SK-N-SH (cell line): ENCODE measurements at regions not wholly inside any gene's neighbourhood (a gene's known extent, or its start where the extent isn't known, plus 50 kb on each side); places are given as distances from the start of the nearest gene placed in this dataset.

Source experiments
- CTCF ChIA-PET: fragments of 300-600, 350-600 bp; formaldehyde crosslinking; extraction: SDS; loops from one replicate; lab custom pipeline; 2021; lab: Yijun Ruan, JAX
- POLR2A ChIA-PET: fragments of 350-600 bp; sonication (Branson Sonifier 250); formaldehyde crosslinking; extraction: SDS; loops from one replicate; lab custom pipeline; 2020; ENCODE audit warnings: antibody characterized with exemption, inconsistent platforms; lab: Yijun Ruan, JAX
- DNase-seq: peaks from one replicate; pipeline ENCODE4 v3.0.0; 2012
- H2AFZ ChIP-seq: fragments of 200-600 bp; sonication (generic); 2 replicates; pipeline ENCODE4 v1.8.1; 2016; ENCODE audit warnings: antibody characterized with exemption, mild to moderate bottlenecking, low read depth
- H3F3A ChIP-seq: fragments of 200-600 bp; sonication (generic); replicated peaks from 2 replicates; pipeline ENCODE3; 2016; ENCODE audit warnings: antibody characterized with exemption, mild to moderate bottlenecking; ENCODE audit not compliant: insufficient read depth
- H3K27ac ChIP-seq, 2 experiments: fragments of 200-500 bp in 1 of 2; fragments of 200-600 bp in 1 of 2; sonication (Bioruptor generic) in 1 of 2; sonication (generic), shearing (Covaris generic) in 1 of 2; 2 replicates each; pipeline versions ENCODE4 v1.5.1 to v1.6.1; 2014 to 2016; ENCODE audit warnings: low read depth in 2 of 2, inconsistent platforms in 1 of 2, low read length in 1 of 2, mild to moderate bottlenecking in 1 of 2, mixed read lengths in 1 of 2
- H3K27me3 ChIP-seq: fragments of 200-600 bp; sonication (generic), shearing (Covaris generic); 2 replicates; pipeline ENCODE4 v1.6.1; 2016; ENCODE audit warnings: mixed run types; ENCODE audit not compliant: insufficient read depth
- H3K36me3 ChIP-seq, 2 experiments: fragments of 200-500 bp in 1 of 2; fragments of 200-600 bp in 1 of 2; sonication (Bioruptor generic) in 1 of 2; sonication (generic) in 1 of 2; replicated peaks in 1 of 2; 2 replicates each; pipeline versions ENCODE3 to v1.5.1; 2014 to 2016; ENCODE audit warnings: low read length in 1 of 2, mild to moderate bottlenecking in 1 of 2; ENCODE audit not compliant: insufficient read depth in 2 of 2, control insufficient read depth in 1 of 2
- H3K4me1 ChIP-seq, 2 experiments: fragments of 200-500 bp in 1 of 2; fragments of 200-600 bp in 1 of 2; sonication (Bioruptor generic) in 1 of 2; sonication (generic), shearing (Covaris generic) in 1 of 2; 2 replicates each; pipeline versions ENCODE4 v1.5.1 to v1.6.1; 2014 to 2016; ENCODE audit warnings: low read depth in 1 of 2, low read length in 1 of 2, mixed run types in 1 of 2; ENCODE audit not compliant: insufficient read depth in 2 of 2, control insufficient read depth in 1 of 2
- H3K4me2 ChIP-seq: fragments of 200-600 bp; sonication (generic), shearing (Covaris generic); 2 replicates; pipeline ENCODE4 v1.6.1; 2017; ENCODE audit warnings: mixed run types
- H3K4me3 ChIP-seq, 2 experiments: fragments of 200-500 bp in 1 of 2; fragments of 200-600 bp in 1 of 2; sonication (Bioruptor generic) in 1 of 2; sonication (generic), shearing (Covaris generic) in 1 of 2; 2 replicates each; pipeline versions ENCODE4 v1.5.1 to v1.8.1; 2014 to 2016; ENCODE audit warnings: low read depth in 2 of 2, inconsistent platforms in 1 of 2, low read length in 1 of 2, mild to moderate bottlenecking in 1 of 2, mixed read lengths in 1 of 2, moderate library complexity in 1 of 2
- H3K79me2 ChIP-seq: fragments of 200-600 bp; sonication (generic); 2 replicates; pipeline ENCODE4 v1.8.1; 2017; ENCODE audit warnings: mild to moderate bottlenecking; ENCODE audit not compliant: insufficient read depth
- H3K9ac ChIP-seq: fragments of 200-600 bp; sonication (generic); 2 replicates; pipeline ENCODE4 v1.6.1; 2017; ENCODE audit warnings: mixed run types
- H3K9me2 ChIP-seq: fragments of 200-600 bp; sonication (generic); 2 replicates; pipeline ENCODE4 v1.6.1; 2017; ENCODE audit warnings: mixed run types
- H3K9me3 ChIP-seq: fragments of 200-600 bp; sonication (generic); 2 replicates; pipeline ENCODE4 v1.6.1; 2017; ENCODE audit warnings: mixed run types, mild to moderate bottlenecking, moderate library complexity
- H4K20me1 ChIP-seq: fragments of 200-600 bp; sonication (generic); 2 replicates; pipeline ENCODE4 v1.6.1; 2017; ENCODE audit warnings: mild to moderate bottlenecking, mixed run types; ENCODE audit not compliant: insufficient read depth
- CHD2 ChIP-seq: fragments of 150-350 bp; IDR thresholded peaks from 2 replicates; pipeline ENCODE4 v1.6.1; 2018; ENCODE audit warnings: low read length; ENCODE audit not compliant: partially characterized antibody
- ELF1 ChIP-seq: IDR thresholded peaks from 2 replicates; pipeline ENCODE4 v1.4.0; 2012
- EP300 ChIP-seq, 2 experiments: IDR thresholded peaks; 2 replicates each; pipeline versions ENCODE4 v1.4.0 to v1.6.1; 2012; ENCODE audit warnings: borderline replicate concordance in 1 of 2, low read depth in 1 of 2, low read length in 1 of 2
- FOXJ3 ChIP-seq: sonication (generic); formaldehyde crosslinking; IDR thresholded peaks from 2 replicates; pipeline ENCODE4 v1.5.1; 2020; ENCODE audit warnings: mild to moderate bottlenecking, missing genetic modification reagents
- FOXM1 ChIP-seq: IDR thresholded peaks from 2 replicates; pipeline ENCODE4 v1.4.0; 2012; ENCODE audit warnings: low read depth, mild to moderate bottlenecking
- GABPA ChIP-seq: IDR thresholded peaks from 2 replicates; pipeline ENCODE4 v1.4.0; 2012; ENCODE audit warnings: low read depth, mild to moderate bottlenecking
- GATA2 ChIP-seq: sonication (generic); formaldehyde crosslinking; IDR thresholded peaks from 2 replicates; pipeline ENCODE4 v1.5.0; 2020; ENCODE audit warnings: mild to moderate bottlenecking, missing genetic modification reagents
- IRF3 ChIP-seq: fragments of 150-350 bp; IDR thresholded peaks from 2 replicates; pipeline ENCODE4 v1.6.1; 2016; ENCODE audit warnings: mild to moderate bottlenecking, low read depth, low read length
- JUND ChIP-seq: IDR thresholded peaks from 2 replicates; pipeline ENCODE4 v1.4.0; 2012
- MAX ChIP-seq: IDR thresholded peaks from 2 replicates; pipeline ENCODE4 v1.4.0; 2012; ENCODE audit warnings: low read depth
- MEF2A ChIP-seq: IDR thresholded peaks from 2 replicates; pipeline ENCODE4 v1.4.0; 2012; ENCODE audit warnings: low read depth, borderline replicate concordance
- NRF1 ChIP-seq: IDR thresholded peaks from 2 replicates; pipeline ENCODE4 v1.6.1; 2012; ENCODE audit warnings: low read depth, mild to moderate bottlenecking, low read length
- POLR2AphosphoS5 ChIP-seq: IDR thresholded peaks from 2 replicates; pipeline ENCODE4 v1.6.1; 2012; ENCODE audit warnings: low read depth, low read length
- RAD21 ChIP-seq: IDR thresholded peaks from 2 replicates; pipeline ENCODE4 v1.6.1; 2012; ENCODE audit warnings: mild to moderate bottlenecking, low read length
- RCOR1 ChIP-seq: fragments of 150-350 bp; IDR thresholded peaks from 2 replicates; pipeline ENCODE4 v1.6.1; 2017; ENCODE audit warnings: antibody characterized with exemption, low read length
- SMC3 ChIP-seq: IDR thresholded peaks from 2 replicates; pipeline ENCODE4 v1.6.1; 2012; ENCODE audit warnings: low read depth, low read length, improper control_type of control experiment
- TAF1 ChIP-seq: IDR thresholded peaks from 2 replicates; pipeline ENCODE4 v1.6.1; 2012; ENCODE audit warnings: low read depth, mild to moderate bottlenecking, low read length, moderate library complexity, borderline replicate concordance
- USF2 ChIP-seq: fragments of 150-350 bp; IDR thresholded peaks from 2 replicates; pipeline ENCODE4 v1.6.1; 2017; ENCODE audit warnings: antibody characterized with exemption, low read length, low read depth, borderline replicate concordance
- YY1 ChIP-seq: IDR thresholded peaks from 2 replicates; pipeline ENCODE4 v1.4.0; 2012; ENCODE audit warnings: low read depth, mild to moderate bottlenecking
- WGBS: methylation state at CpG from one replicate; pipeline ENCODE4 v1.1.6; 2017; ENCODE audit warnings: low lambda C conversion rate; 5-methylcytosine and 5-hydroxymethylcytosine counted together

DNA sequence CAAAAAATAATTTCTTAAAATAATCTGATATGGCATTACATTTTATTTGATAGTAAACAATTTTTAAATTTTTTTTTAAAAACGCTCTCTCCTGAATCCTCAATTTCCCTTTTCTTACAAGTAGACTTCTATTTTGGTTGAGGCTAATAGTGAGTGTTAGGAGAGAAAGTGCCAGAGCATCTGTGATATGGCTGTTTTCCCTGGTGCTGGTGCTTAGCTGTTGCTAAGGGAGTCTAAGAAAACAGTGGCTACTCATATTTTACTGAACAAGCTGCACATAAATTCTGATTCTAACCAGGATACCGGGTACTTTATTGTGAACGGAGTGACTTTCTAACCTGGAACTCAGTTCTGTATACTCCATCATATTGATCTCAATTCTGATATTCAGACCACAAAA lies 311.1 kb upstream of the KIAA1217 start:
- Histone ChIP-seq H3K4me1 (no peaks in the 10 kb centered on the region), H3K4me2 (no peak overlapping the region), H4K20me1 (no peaks in the 10 kb centered on the region), H3K9ac (no peak overlapping the region), H3F3A (no peaks in the 10 kb centered on the region), H2AFZ (no peak overlapping the region), H3K9me2 (no peaks in the 10 kb centered on the region), H3K27me3 (no peaks in the 10 kb centered on the region), H3K36me3 (no peaks in the 10 kb centered on the region), H3K4me3 (no peak overlapping the region), H3K9me3 (no peaks in the 10 kb centered on the region), H3K79me2 (no peaks in the 10 kb centered on the region), H3K27ac (no peak overlapping the region)
- CTCF ChIA-PET: no interaction called here
- DNase-seq: no peak
- TF ChIP-seq USF2 (no peak), CHD2 (no peak), GABPA (no peak), ELF1 (no peak), RAD21 (no peak), GATA2 (no peak), FOXM1 (no peak), SMC3 (no peak), YY1 (no peak), POLR2AphosphoS5 (no peak), JUND (no peak), TAF1 (no peak), FOXJ3 (CRISPR knock-in tag) (no peak), MEF2A (no peak), RCOR1 (no peak)
- POLR2A ChIA-PET: no interaction called here
- WGBS: 20% methylated on average over 3 of the region's 3 CpGs

DNA sequence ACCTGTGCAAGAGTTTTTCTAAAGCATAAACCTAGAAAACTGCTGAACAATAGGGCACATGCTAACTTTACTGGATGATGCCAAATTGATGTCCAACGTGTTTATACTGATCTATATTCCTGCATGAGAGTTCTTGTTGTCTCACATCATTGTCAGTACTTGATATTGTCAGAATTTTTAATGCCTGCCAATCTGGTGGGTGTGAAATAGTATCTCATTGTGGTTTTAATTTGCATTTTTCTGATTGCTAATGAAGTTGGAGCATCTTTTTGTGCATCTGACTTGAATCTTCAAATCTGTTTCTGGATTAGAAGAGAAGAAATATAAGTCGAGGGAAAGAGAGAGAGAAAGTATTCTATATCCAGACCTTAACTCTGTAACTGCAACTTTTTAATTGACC lies 309.8 kb upstream of the KIAA1217 start:
- ChIA-PET CTCF (no interaction called here), POLR2A (no interaction called here)
- no peaks in the 10 kb centered on the region for H3K79me2 ChIP-seq
- H3K4me2 ChIP-seq: no peak overlapping the region
- no peak for DNase-seq
- WGBS: 15% methylated on average over 2 of the region's 2 CpGs
- no peaks in the 10 kb centered on the region for H3K36me3 ChIP-seq
- no peaks in the 10 kb centered on the region for H3K27me3 ChIP-seq
- H3K27ac ChIP-seq: no peak overlapping the region
- H3K9me3 ChIP-seq: no peaks in the 10 kb centered on the region
- no peaks in the 10 kb centered on the region for H4K20me1 ChIP-seq
- H3K9ac ChIP-seq: no peak overlapping the region
- H3K4me1 ChIP-seq: no peaks in the 10 kb centered on the region
- no peak overlapping the region for H2AFZ ChIP-seq
- H3K9me2 ChIP-seq: no peaks in the 10 kb centered on the region
- H3K4me3 ChIP-seq: no peak overlapping the region
- no peak for TF ChIP-seq IRF3
- no peak for TF ChIP-seq MAX
- no peak for TF ChIP-seq TAF1
- no peak for TF ChIP-seq RCOR1
- TF ChIP-seq NRF1: no peak
- TF ChIP-seq EP300 (IDR thresholded peaks at IDR 0.05; ENCODE audit: borderline replicate concordance in 1 of 2, low read depth in 1 of 2, low read length in 1 of 2): no peak
- TF ChIP-seq, all 33 proteins: peak for 0
- H3F3A ChIP-seq: no peaks in the 10 kb centered on the region
